ENCODE measurements at regions not wholly inside any gene's neighbourhood (a gene's known extent, or its start where the extent isn't known, plus 50 kb on each side); places are given as distances from the start of the nearest gene placed in this dataset.

- no peaks in the 10 kb centered on the region for H3K27me3 ChIP-seq (ENCODE audit: insufficient read depth, low read length, poor library complexity)
- peak; percentile 27 for DNase-seq
- no peak overlapping the region for H3K4ac ChIP-seq (ENCODE audit: low read depth, low read length)
- no peak overlapping the region for H2AK5ac ChIP-seq (ENCODE audit: low read length)
- H3K23ac ChIP-seq (ENCODE audit: low read length): no peak overlapping the region
- no peak overlapping the region for H3K9ac ChIP-seq (ENCODE audit: low read length)
- no peak overlapping the region for H2BK120ac ChIP-seq (ENCODE audit: low read depth, low read length)
- H3K4me3 ChIP-seq (ENCODE audit: low read length): no peak overlapping the region
- H2BK5ac ChIP-seq (ENCODE audit: low read length): no peak overlapping the region
- no peak overlapping the region for H4K8ac ChIP-seq (ENCODE audit: low read depth, low read length)
- no peak overlapping the region for H3K4me2 ChIP-seq (ENCODE audit: low read length)
- no peaks in the 10 kb centered on the region for H3K79me1 ChIP-seq (ENCODE audit: low read length)
- no peak overlapping the region for H3K18ac ChIP-seq (ENCODE audit: low read length)
- WGBS (ENCODE audit: extremely low coverage, insufficient coverage, low lambda C conversion rate): no CpG with 5 or more reads among the region's 6 CpGs
- H3K27ac ChIP-seq (ENCODE audit: low read depth, low read length): no peak overlapping the region
- H3K4me1 ChIP-seq (ENCODE audit: control insufficient read depth, low read depth, low read length): no peaks in the 10 kb centered on the region
- no peaks in the 10 kb centered on the region for H3K36me3 ChIP-seq (ENCODE audit: control insufficient read depth, insufficient read depth, low read length)
- H2BK15ac ChIP-seq (replicated peaks; ENCODE audit: low read depth): no peak overlapping the region
- no peak overlapping the region for H4K5ac ChIP-seq (ENCODE audit: low read length)
- no peak overlapping the region for H3K56ac ChIP-seq (ENCODE audit: low read length)
- no peaks in the 10 kb centered on the region for H3K79me2 ChIP-seq (ENCODE audit: control insufficient read depth, insufficient read depth, low read length)
Observed at GRCh38 chr2:118696786-118697465, 150.5 kb downstream of the EN1 start.

- no peaks in the 10 kb centered on the region for H3K79me1 ChIP-seq (ENCODE audit: low read length)
- H3K23ac ChIP-seq (ENCODE audit: low read length): no peak overlapping the region
- H3K79me2 ChIP-seq (ENCODE audit: control insufficient read depth, insufficient read depth, low read length): no peaks in the 10 kb centered on the region
- no peak overlapping the region for H2AK5ac ChIP-seq (ENCODE audit: low read length)
- no peaks in the 10 kb centered on the region for H3K4me1 ChIP-seq (ENCODE audit: control insufficient read depth, low read depth, low read length)
- H4K8ac ChIP-seq (ENCODE audit: low read depth, low read length): no peak overlapping the region
- H2BK5ac ChIP-seq (ENCODE audit: low read length): no peak overlapping the region
- no peak overlapping the region for H3K56ac ChIP-seq (ENCODE audit: low read length)
- no peak overlapping the region for H2BK120ac ChIP-seq (ENCODE audit: low read depth, low read length)
- no CpG with 5 or more reads among the region's 6 CpGs for WGBS (ENCODE audit: extremely low coverage, insufficient coverage, low lambda C conversion rate)
- peak overlapping the region; percentile 63 for H3K27ac ChIP-seq (ENCODE audit: low read depth, low read length)
- H3K4me3 ChIP-seq (ENCODE audit: low read length): no peak overlapping the region
- no peak overlapping the region for H4K5ac ChIP-seq (ENCODE audit: low read length)
- no peaks in the 10 kb centered on the region for H3K36me3 ChIP-seq (ENCODE audit: control insufficient read depth, insufficient read depth, low read length)
- H2BK15ac ChIP-seq (replicated peaks; ENCODE audit: low read depth): no peak overlapping the region
- H3K27me3 ChIP-seq (ENCODE audit: insufficient read depth, low read length, poor library complexity): no peaks in the 10 kb centered on the region
- no peak overlapping the region for H3K18ac ChIP-seq (ENCODE audit: low read length)
- peak; percentile 36 for DNase-seq
- H3K4me2 ChIP-seq (ENCODE audit: low read length): no peak overlapping the region
- H3K4ac ChIP-seq (ENCODE audit: low read depth, low read length): no peak overlapping the region
- no peak overlapping the region for H3K9ac ChIP-seq (ENCODE audit: low read length)
Observed at GRCh38 chr2:118693287-118693822, 154.1 kb downstream of the EN1 start.

DNA sequence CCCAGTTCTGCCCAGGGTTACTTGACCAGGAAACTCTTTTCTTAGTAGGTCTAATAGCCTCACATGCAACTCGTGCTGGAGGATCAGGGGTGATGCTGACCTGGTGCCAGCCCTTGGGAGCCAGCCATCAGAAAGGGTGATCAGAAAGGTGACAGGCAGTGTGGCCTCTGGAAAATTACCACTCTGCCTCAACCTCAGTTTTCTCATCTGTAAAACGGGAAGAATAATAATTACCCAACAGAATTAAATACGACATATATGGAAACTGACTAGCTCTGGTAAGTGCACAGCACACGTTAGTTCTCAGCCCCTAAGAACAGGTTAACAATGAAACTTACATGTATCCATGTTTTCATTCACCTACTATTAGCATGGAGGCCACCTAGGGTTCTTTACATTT is 157.6 kb downstream of the EN1 start:
- Histone ChIP-seq H3K18ac (ENCODE audit: low read length) (no peak overlapping the region), H3K27ac (ENCODE audit: low read depth, low read length) (no peak overlapping the region), H3K4me3 (ENCODE audit: low read length) (no peak overlapping the region), H2BK15ac (replicated peaks; ENCODE audit: low read depth) (no peak overlapping the region), H3K4me1 (ENCODE audit: control insufficient read depth, low read depth, low read length) (no peaks in the 10 kb centered on the region), H3K36me3 (ENCODE audit: control insufficient read depth, insufficient read depth, low read length) (no peaks in the 10 kb centered on the region), H3K79me2 (ENCODE audit: control insufficient read depth, insufficient read depth, low read length) (no peaks in the 10 kb centered on the region), H3K4ac (ENCODE audit: low read depth, low read length) (no peak overlapping the region), H3K27me3 (ENCODE audit: insufficient read depth, low read length, poor library complexity) (no peaks in the 10 kb centered on the region), H2BK120ac (ENCODE audit: low read depth, low read length) (no peak overlapping the region), H3K9ac (ENCODE audit: low read length) (no peak overlapping the region), H3K79me1 (ENCODE audit: low read length) (no peaks in the 10 kb centered on the region), H4K5ac (ENCODE audit: low read length) (no peak overlapping the region), H2BK5ac (ENCODE audit: low read length) (no peak overlapping the region), H3K56ac (ENCODE audit: low read length) (no peak overlapping the region), H3K23ac (ENCODE audit: low read length) (no peak overlapping the region), H4K8ac (ENCODE audit: low read depth, low read length) (no peak overlapping the region), H2AK5ac (ENCODE audit: low read length) (no peak overlapping the region), H3K4me2 (ENCODE audit: low read length) (no peak overlapping the region)
- no CpG with 5 or more reads among the region's 4 CpGs for WGBS (ENCODE audit: extremely low coverage, insufficient coverage, low lambda C conversion rate)
- no peak for DNase-seq

- H3K4me3 ChIP-seq (ENCODE audit: low read length): no peak overlapping the region
- H3K79me2 ChIP-seq (ENCODE audit: control insufficient read depth, insufficient read depth, low read length): no peaks in the 10 kb centered on the region
- no peaks in the 10 kb centered on the region for H3K36me3 ChIP-seq (ENCODE audit: control insufficient read depth, insufficient read depth, low read length)
- no peak overlapping the region for H3K18ac ChIP-seq (ENCODE audit: low read length)
- H3K4me2 ChIP-seq (ENCODE audit: low read length): no peak overlapping the region
- H2AK5ac ChIP-seq (ENCODE audit: low read length): no peak overlapping the region
- no peak overlapping the region for H4K8ac ChIP-seq (ENCODE audit: low read depth, low read length)
- no peak overlapping the region for H3K4ac ChIP-seq (ENCODE audit: low read depth, low read length)
- H3K27me3 ChIP-seq (ENCODE audit: insufficient read depth, low read length, poor library complexity): no peaks in the 10 kb centered on the region
- DNase-seq: no peak
- H2BK120ac ChIP-seq (ENCODE audit: low read depth, low read length): no peak overlapping the region
- no peak overlapping the region for H2BK5ac ChIP-seq (ENCODE audit: low read length)
- no peak overlapping the region for H3K56ac ChIP-seq (ENCODE audit: low read length)
- no peaks in the 10 kb centered on the region for H3K79me1 ChIP-seq (ENCODE audit: low read length)
- no peak overlapping the region for H3K27ac ChIP-seq (ENCODE audit: low read depth, low read length)
- no peak overlapping the region for H2BK15ac ChIP-seq (replicated peaks; ENCODE audit: low read depth)
- H3K9ac ChIP-seq (ENCODE audit: low read length): no peak overlapping the region
- H3K4me1 ChIP-seq (ENCODE audit: control insufficient read depth, low read depth, low read length): no peaks in the 10 kb centered on the region
- no peak overlapping the region for H4K5ac ChIP-seq (ENCODE audit: low read length)
- no CpG with 5 or more reads among the region's 4 CpGs for WGBS (ENCODE audit: extremely low coverage, insufficient coverage, low lambda C conversion rate)
- H3K23ac ChIP-seq (ENCODE audit: low read length): no peak overlapping the region
Observed at GRCh38 chr2:118689456-118689855, 158.0 kb downstream of the EN1 start.

DNA sequence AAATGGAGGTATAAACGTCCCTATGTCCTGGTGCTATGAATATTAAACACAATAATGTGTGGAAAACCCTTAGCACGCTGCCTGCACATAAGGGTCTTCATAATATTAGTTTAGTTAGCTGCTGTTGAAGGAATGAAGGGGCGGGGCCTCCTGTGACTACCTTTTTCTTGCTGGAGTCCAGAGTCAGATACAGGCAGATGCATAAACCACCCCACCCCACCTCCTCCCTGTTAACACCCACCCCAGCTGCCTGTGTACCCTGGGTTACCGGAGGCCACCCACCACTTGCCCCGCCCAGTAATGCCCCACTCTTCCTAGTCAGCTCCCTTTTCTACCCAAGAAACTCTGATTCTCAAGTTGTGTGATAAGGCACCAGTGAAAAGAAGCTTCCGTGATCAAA is 158.4 kb downstream of the EN1 start:
- Histone ChIP-seq H3K4me3 (ENCODE audit: low read length) (no peak overlapping the region), H3K23ac (ENCODE audit: low read length) (no peak overlapping the region), H3K4me1 (ENCODE audit: control insufficient read depth, low read depth, low read length) (no peaks in the 10 kb centered on the region), H4K5ac (ENCODE audit: low read length) (no peak overlapping the region), H2BK5ac (ENCODE audit: low read length) (no peak overlapping the region), H4K8ac (ENCODE audit: low read depth, low read length) (no peak overlapping the region), H2AK5ac (ENCODE audit: low read length) (no peak overlapping the region), H2BK15ac (replicated peaks; ENCODE audit: low read depth) (no peak overlapping the region), H3K36me3 (ENCODE audit: control insufficient read depth, insufficient read depth, low read length) (no peaks in the 10 kb centered on the region), H3K18ac (ENCODE audit: low read length) (no peak overlapping the region), H3K4ac (ENCODE audit: low read depth, low read length) (no peak overlapping the region), H3K79me2 (ENCODE audit: control insufficient read depth, insufficient read depth, low read length) (no peaks in the 10 kb centered on the region), H3K9ac (ENCODE audit: low read length) (no peak overlapping the region), H3K79me1 (ENCODE audit: low read length) (no peaks in the 10 kb centered on the region), H3K27ac (ENCODE audit: low read depth, low read length) (no peak overlapping the region), H2BK120ac (ENCODE audit: low read depth, low read length) (no peak overlapping the region), H3K4me2 (ENCODE audit: low read length) (no peak overlapping the region), H3K27me3 (ENCODE audit: insufficient read depth, low read length, poor library complexity) (no peaks in the 10 kb centered on the region), H3K56ac (ENCODE audit: low read length) (no peak overlapping the region)
- no CpG with 5 or more reads among the region's 6 CpGs for WGBS (ENCODE audit: extremely low coverage, insufficient coverage, low lambda C conversion rate)
- no peak for DNase-seq

DNA sequence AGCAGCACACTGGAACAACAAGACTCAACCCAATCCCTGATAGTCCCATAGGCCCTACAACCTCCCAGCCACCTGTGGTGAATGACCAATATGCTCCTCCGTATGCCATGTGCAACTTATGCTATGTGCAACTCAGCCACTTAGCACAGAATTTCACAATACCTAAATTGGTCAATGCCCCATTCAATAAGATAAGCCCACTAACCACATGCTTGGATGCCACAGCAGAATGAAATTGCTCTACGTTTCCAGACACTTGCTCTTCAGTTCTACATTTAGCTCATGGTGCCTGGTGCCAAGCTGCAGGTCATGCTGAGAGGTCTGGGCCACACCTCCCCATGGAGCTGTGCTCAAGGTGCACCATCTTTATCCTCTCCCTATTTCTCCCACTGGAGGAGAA is 159.8 kb downstream of the EN1 start:
- Histone ChIP-seq H4K8ac (ENCODE audit: low read depth, low read length) (no peak overlapping the region), H3K79me2 (ENCODE audit: control insufficient read depth, insufficient read depth, low read length) (no peaks in the 10 kb centered on the region), H3K23ac (ENCODE audit: low read length) (no peak overlapping the region), H3K4ac (ENCODE audit: low read depth, low read length) (no peak overlapping the region), H3K4me1 (ENCODE audit: control insufficient read depth, low read depth, low read length) (no peaks in the 10 kb centered on the region), H4K5ac (ENCODE audit: low read length) (no peak overlapping the region), H3K36me3 (ENCODE audit: control insufficient read depth, insufficient read depth, low read length) (no peaks in the 10 kb centered on the region), H3K27ac (ENCODE audit: low read depth, low read length) (no peak overlapping the region), H3K9ac (ENCODE audit: low read length) (no peak overlapping the region), H2BK120ac (ENCODE audit: low read depth, low read length) (no peak overlapping the region), H3K4me3 (ENCODE audit: low read length) (no peak overlapping the region), H2AK5ac (ENCODE audit: low read length) (no peak overlapping the region), H3K4me2 (ENCODE audit: low read length) (no peak overlapping the region), H2BK15ac (replicated peaks; ENCODE audit: low read depth) (no peak overlapping the region), H3K27me3 (ENCODE audit: insufficient read depth, low read length, poor library complexity) (no peaks in the 10 kb centered on the region), H3K56ac (ENCODE audit: low read length) (no peak overlapping the region), H3K79me1 (ENCODE audit: low read length) (no peaks in the 10 kb centered on the region), H3K18ac (ENCODE audit: low read length) (no peak overlapping the region), H2BK5ac (ENCODE audit: low read length) (no peak overlapping the region)
- WGBS (ENCODE audit: extremely low coverage, insufficient coverage, low lambda C conversion rate): no CpG with 5 or more reads among the region's 2 CpGs
- no peak for DNase-seq
